ENCODE measurements at regions not wholly inside any gene's neighbourhood (a gene's known extent, or its start where the extent isn't known, plus 50 kb on each side); places are given as distances from the start of the nearest gene placed in this dataset.
"Not testable (repeated sequence)": the region's sequence is repeated elsewhere in the genome, so short reads cannot be mapped to it uniquely, and the experiment has no call there.

DNA sequence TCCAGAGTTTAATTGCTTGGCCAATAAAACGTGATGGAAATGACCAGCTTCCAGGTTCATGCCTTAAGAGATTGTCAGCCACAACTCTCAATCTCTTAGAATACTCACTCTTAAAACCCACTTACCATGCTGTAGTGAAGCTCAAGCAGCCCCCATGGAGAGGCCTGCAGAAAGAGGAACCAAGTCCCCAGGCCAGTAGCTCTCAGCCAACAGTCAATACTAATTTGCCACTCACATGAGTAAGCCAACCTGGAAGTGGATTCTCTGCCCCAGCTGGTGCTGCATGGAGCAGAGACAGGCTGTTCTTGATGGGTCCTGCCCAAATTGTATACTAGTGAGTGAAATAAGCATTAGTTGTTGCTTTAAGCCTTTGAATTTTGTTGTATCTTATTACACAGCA lies 155.9 kb downstream of the OXSM start:
- no peak for DNase-seq (ENCODE audit: low spot score)

DNA sequence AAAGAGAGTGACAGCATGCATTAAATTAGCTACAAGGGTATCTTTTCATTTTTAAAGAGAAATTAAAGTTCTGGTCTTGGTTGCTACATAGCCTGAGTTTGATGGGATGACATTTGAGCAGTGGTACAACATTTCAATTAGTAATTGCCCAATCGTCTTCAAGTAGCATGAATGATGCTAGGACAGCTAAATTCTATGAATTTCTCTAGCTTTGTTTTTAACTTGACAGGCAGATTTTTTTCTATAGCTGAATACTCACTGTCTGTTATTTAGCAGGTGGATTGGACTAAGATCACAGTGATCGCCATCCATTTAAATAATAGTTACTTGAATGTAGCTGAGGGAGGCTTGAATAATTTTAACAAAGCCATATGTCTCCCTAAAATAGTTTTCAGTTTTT lies 162.2 kb downstream of the OXSM start:
- DNase-seq (ENCODE audit: low spot score): no peak

- no peak for DNase-seq (ENCODE audit: low spot score)
Measured at GRCh38 chr3:25957026-25957425, 167.1 kb downstream of the OXSM start.

GRCh38 chr3:25960776-25961175 lies 170.9 kb downstream of the OXSM start:
- no peak for DNase-seq (ENCODE audit: low spot score)

DNA sequence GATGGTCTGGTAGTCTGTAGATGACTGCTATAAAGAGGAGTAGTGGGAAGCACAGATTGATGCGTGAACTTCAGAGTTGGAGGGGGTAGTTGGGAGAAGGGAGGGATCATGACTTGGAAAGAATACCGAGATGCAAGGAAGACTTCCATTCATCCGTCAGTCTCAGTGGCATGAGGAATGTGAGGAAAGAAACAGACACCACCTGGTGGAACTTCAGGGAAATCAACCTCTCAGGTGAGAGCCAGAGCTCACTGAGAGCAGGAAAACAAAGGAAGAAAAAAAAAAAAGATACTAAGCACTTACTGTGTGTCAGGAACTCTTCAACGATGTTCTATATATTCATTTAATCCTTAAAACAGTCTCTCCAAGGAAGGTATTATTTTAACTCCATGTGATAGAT lies 172.4 kb downstream of the OXSM start:
- DNase-seq (ENCODE audit: low spot score): no peak

GRCh38 chr3:25964141-25964540 lies 174.3 kb downstream of the OXSM start:
- peak; percentile 85 for DNase-seq (ENCODE audit: low spot score)

DNA sequence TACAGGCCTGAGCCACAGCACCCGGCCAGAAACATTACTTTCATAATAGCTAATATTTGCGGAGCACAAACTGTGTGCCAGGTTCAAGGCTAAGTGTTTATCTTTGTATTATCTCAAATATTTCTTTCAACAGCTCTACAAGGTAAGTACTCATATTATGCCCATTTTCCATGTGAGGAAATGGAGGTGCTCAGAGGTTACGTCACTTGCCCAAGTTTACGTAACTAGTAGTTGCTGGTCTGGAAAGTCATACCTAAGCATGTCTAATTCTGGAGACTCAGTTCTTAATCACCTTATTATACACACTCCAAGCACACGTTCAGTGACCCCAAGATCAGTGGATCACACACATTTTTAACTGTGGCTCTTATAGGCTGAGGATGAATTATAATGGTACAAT lies 177.5 kb downstream of the OXSM start:
- DNase-seq (ENCODE audit: low spot score): no peak

DNA sequence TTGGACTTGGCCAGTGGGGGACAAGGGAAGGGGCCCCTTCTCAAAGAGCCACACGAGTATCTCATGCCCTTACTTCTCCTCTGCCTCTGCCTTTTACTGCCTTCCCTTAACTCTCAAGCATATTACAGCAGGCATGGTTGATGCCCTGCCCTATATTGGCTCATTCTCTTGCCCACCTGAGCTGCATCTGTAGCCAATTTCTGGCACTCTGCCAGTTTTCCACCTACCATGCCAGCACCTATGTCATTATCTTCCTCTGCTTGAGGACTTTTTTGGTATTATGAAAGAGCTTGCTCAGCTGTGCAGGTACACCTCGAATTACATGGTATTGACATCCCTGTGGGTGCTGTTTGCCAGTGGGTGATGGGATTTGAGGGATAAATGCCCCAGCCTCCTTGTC lies 181.8 kb downstream of the OXSM start:
- DNase-seq (ENCODE audit: low spot score): no peak

GRCh38 chr3:25973122-25973521 lies 183.2 kb downstream of the OXSM start:
- DNase-seq (ENCODE audit: low spot score): no peak

DNA sequence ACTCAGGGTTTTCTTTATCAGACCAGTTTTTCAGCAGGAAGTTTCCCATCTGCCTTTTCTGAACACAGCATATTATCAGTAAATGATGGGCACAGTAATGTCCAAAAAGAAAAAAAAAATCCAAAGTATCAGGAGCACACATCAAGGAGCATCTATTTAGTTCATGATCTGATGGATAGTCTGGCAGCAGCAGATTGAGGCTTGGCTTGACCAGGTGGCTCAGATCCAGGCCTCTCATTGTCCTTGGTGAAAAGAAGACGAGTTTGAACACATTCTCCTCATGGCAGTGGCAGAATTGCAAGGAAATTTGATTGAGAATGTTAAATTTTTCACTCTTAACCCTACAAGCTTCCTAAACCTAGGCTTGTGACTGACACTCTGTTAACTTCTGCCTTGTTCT lies 192.9 kb downstream of the OXSM start:
- no peak for DNase-seq (ENCODE audit: low spot score)

DNA sequence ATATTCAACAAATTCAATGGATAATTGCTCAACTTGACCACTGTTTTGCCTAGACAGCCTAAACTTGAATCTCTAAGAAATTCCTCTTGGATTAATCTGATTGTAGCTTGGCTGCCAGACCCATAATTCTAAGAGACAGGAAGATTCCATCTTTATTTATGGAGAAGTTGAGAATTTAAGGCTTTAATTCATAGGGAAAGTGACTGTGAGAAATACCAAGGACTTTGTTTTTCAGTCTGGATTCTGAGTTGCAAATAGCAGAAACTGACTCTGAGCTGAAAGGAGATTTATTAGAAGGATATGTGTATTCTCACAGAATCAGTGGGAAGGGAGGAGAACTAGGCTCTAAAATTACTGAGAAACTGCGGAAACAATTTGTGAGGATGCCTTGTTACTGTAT lies 195.7 kb downstream of the OXSM start:
- peak; percentile 92 for DNase-seq (ENCODE audit: low spot score)

DNA sequence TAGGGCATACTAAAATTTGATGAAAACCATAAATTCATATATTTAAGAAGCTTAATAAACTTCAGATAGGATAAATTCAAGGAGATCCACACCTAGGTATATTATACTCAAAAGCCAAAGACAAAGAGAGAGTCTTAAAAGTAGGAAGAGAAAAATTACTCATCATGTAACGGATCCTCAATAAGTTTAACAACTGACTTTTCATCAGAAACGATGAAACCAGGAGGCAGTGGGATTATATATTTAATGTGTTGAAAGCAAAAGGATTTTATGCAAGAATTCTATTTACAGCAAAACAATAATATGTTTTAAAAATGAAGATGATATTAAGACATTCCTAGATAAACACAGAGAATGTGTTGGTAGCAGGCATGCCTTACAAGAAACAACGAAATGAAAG lies 202.7 kb downstream of the OXSM start:
- no peak for DNase-seq (ENCODE audit: low spot score)

DNA sequence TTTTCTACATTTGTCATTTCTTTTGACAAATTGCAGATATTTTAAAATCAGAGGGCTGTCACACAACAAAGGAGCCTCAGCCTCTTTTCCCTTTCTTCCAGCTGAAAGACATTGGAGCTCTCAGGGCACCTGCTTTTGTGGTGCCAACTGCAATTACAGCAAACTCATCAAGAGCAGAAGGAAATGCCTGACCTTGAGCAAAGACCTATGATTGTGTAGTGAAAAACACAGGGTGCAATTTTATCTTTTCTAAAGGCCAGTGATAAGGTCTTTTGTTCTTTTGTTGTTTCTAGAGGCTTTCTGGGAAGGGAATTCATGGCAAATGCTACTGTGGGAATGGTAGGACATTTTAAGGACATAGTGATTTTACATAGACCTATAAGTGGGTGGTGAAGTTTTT lies 214.3 kb downstream of the OXSM start:
- no peak for DNase-seq (ENCODE audit: low spot score)

- peak; percentile 24 for DNase-seq (ENCODE audit: low spot score)
Measured at GRCh38 chr3:26011276-26011675, 221.4 kb downstream of the OXSM start.

- DNase-seq (ENCODE audit: low spot score): no peak
Measured at GRCh38 chr3:26012241-26012745, 222.4 kb downstream of the OXSM start.

- no peak for DNase-seq (ENCODE audit: low spot score)
Measured at GRCh38 chr3:26015752-26016151, 225.9 kb downstream of the OXSM start.

DNA sequence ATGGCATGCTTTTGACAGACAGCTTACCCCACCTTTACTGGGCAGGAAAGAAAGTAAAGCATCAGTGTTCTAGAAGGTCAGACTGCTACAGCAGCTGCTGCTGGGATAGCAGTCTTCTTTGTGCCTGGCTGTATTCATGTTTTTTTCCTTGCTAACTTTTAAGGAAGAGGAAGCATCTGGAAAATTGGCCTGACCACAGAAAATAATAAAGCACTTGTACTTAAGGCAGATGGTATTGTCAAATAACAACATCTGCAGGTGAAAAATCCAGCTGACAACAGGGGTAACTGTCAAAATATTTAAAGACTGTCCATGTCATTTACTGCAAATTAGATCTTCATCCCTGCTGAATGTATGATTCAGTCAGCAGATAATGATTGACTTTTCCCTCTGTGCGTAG lies 229.0 kb downstream of the OXSM start:
- no peak for DNase-seq (ENCODE audit: low spot score)

- DNase-seq (ENCODE audit: low spot score): not testable (repeated sequence)
Measured at GRCh38 chr3:26024206-26024605, 234.3 kb downstream of the OXSM start.

DNA sequence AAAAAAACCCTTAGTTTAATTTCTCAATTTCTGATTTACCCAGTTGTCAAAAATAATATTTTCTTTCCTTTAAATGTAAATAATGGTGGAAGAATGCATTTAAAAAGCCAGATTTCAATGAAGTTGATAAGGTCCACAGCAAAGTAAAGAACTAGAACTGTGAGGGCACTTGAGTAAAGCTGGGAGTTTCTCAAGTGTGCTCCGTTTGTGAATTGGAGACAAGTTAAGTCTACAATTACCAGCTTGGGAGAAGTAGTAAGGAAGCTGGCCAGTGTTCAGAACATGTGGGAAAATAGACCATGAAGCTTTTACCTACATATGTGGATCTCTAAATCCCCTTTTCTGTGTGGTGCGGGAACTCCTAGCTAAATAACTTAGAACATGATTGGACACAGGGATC lies 239.4 kb downstream of the OXSM start:
- DNase-seq (ENCODE audit: low spot score): peak; percentile 13

DNA sequence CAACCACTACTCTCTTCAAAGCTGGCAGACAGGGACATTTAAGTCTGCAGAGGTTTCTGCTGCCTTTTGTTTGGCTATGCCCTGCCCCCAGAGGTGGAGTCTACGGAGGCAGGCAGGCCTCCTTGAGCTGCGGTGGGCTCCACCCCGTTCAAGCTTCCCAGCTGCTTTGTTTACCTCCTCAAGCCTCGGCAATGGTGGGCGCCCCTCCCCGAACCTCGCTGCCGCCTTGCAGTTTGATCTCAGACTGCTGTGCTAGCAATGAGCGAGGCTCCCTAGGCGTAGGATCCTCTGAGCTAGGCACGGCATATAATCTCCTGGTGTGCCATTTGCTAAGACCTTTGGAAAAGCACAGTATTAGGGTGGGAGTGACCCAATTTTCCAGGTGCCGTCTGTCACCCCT lies 252.2 kb downstream of the OXSM start:
- DNase-seq (ENCODE audit: low spot score): not testable (repeated sequence)

DNA sequence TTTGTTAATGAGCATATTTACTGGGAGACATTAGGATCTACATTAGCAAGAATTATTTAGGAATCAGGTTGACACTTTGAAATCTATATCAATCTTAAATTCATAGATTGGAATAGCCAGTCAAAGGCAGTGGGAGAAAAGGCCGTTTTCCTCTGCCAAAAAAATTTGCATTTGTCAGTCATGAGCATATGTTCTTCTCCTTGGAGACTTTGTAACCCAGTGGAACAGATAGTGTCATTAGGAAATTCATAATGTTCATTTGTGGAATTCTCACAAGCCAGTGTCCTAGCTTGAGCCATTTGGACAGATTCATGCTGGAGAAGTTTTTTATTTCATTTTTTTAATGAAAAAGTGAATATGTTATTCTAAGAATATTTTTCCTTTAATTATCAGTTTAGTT lies 260.1 kb downstream of the OXSM start:
- no peak for DNase-seq (ENCODE audit: low spot score)

DNA sequence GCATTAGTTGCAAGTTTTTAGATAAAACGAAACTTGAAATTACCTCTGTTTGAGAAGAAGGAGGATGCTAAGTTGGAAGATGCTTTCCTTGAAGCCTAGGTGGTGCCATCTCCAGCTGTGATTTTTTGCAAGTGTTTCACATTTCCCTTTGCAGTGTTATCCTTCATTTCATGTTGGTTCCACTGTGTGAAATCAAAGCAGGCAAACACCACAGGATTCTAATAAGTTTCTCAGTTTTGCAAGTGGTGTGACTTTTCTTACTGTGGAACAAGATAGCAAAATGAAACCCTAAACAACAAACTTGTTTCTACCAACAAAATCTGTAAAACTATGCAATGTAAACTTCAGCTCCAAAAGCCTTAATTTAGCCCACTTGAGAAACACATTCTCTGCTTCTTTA lies 260.9 kb downstream of the OXSM start:
- DNase-seq (ENCODE audit: low spot score): no peak

- DNase-seq (ENCODE audit: low spot score): peak; percentile 71
Measured at GRCh38 chr3:26058901-26059321, 269.0 kb downstream of the OXSM start.

DNA sequence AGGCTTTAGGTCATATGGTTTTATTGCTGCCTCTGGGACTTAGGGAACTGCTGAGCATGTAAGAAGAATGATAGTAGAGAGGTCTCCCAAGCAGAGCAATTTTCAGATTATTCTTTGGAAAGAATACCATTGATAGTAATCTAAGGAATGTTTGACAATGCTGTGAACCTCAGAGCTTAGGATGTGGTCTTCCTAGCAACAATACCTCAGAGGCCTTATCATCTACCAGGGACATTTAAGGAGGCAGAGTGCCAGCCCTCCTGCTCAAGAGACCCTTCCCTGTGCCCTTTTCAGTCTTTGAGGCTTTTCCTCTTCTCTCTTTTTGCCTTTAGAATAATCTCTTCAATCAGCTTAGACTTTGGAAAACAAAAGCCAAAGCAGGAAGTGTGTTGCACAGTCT lies 272.1 kb downstream of the OXSM start:
- no peak for DNase-seq (ENCODE audit: low spot score)

DNA sequence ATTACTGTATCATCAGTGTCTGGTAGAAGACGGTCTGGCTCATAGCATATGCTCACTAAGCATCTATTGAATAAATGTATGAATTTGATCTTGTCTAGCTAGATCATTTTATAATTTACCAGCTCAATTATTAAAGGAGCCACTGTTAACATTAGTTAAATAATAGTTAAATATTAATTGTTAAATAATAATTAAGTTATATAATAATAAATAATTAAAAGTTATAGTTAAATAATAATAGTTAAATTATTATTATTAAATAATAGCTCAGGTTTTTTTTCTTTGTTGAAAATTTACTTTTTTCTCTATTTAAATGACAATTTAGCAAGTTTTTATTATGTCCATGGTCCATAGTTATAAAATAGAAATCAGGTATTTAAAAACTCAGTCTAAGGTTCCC lies 274.4 kb downstream of the OXSM start:
- no peak for DNase-seq (ENCODE audit: low spot score)
